ENCODE measurements at regions not wholly inside any gene's neighbourhood (a gene's known extent, or its start where the extent isn't known, plus 50 kb on each side); places are given as distances from the start of the nearest gene placed in this dataset.
"Not testable (repeated sequence)": the region's sequence is repeated elsewhere in the genome, so short reads cannot be mapped to it uniquely, and the experiment has no call there.

GRCh38 chrX:35406386-35406785, 391.8 kb upstream of the MAGEB16 start:
- no peak for DNase-seq

GRCh38 chrX:35416782-35417181, 381.4 kb upstream of the MAGEB16 start:
- DNase-seq = no peak

- no peak for DNase-seq
Observed at GRCh38 chrX:35432056-35432455, 366.1 kb upstream of the MAGEB16 start.

GRCh38 chrX:35439034-35439660, 359.0 kb upstream of the MAGEB16 start:
- no peak for DNase-seq

- DNase-seq = no peak
Observed at GRCh38 chrX:35439692-35440091, 358.4 kb upstream of the MAGEB16 start.

- DNase-seq = no peak
Observed at GRCh38 chrX:35442421-35442820, 355.7 kb upstream of the MAGEB16 start.

- DNase-seq = not testable (repeated sequence)
Observed at GRCh38 chrX:35443091-35443582, 355.0 kb upstream of the MAGEB16 start.

- DNase-seq = no peak
Observed at GRCh38 chrX:35444671-35445355, 353.3 kb upstream of the MAGEB16 start.

GRCh38 chrX:35445912-35446311, 352.2 kb upstream of the MAGEB16 start:
- DNase-seq = no peak

GRCh38 chrX:35456891-35457290, 341.3 kb upstream of the MAGEB16 start:
- DNase-seq = no peak

GRCh38 chrX:35458142-35458541, 340.0 kb upstream of the MAGEB16 start:
- no peak for DNase-seq

GRCh38 chrX:35461164-35461563, 337.0 kb upstream of the MAGEB16 start:
- DNase-seq = no peak

GRCh38 chrX:35496671-35497070, 301.5 kb upstream of the MAGEB16 start:
- DNase-seq = not testable (repeated sequence)

GRCh38 chrX:35497453-35497852, 300.7 kb upstream of the MAGEB16 start:
- not testable (repeated sequence) for DNase-seq

- no peak for DNase-seq
Observed at GRCh38 chrX:35499071-35499862, 298.9 kb upstream of the MAGEB16 start.

GRCh38 chrX:35507701-35508100, 290.4 kb upstream of the MAGEB16 start:
- no peak for DNase-seq

- DNase-seq = not testable (repeated sequence)
Observed at GRCh38 chrX:35548003-35548402, 250.1 kb upstream of the MAGEB16 start.

GRCh38 chrX:35557916-35558315, 240.2 kb upstream of the MAGEB16 start:
- DNase-seq = no peak

GRCh38 chrX:35561985-35562384, 236.2 kb upstream of the MAGEB16 start:
- DNase-seq = no peak

- DNase-seq = no peak
Observed at GRCh38 chrX:35562395-35562794, 235.7 kb upstream of the MAGEB16 start.

GRCh38 chrX:35590210-35590609, 207.9 kb upstream of the MAGEB16 start:
- no peak for DNase-seq

GRCh38 chrX:35611562-35611961, 186.6 kb upstream of the MAGEB16 start:
- DNase-seq = not testable (repeated sequence)

- no peak for DNase-seq
Observed at GRCh38 chrX:35617836-35618235, 180.3 kb upstream of the MAGEB16 start.

GRCh38 chrX:35622040-35622439, 176.1 kb upstream of the MAGEB16 start:
- no peak for DNase-seq

Data from NCI-H2029 (cell line).